ENCODE measurements at regions not wholly inside any gene's neighbourhood (a gene's known extent, or its start where the extent isn't known, plus 50 kb on each side); places are given as distances from the start of the nearest gene placed in this dataset.

GRCh38 chr10:104520653-104521052, 120.4 kb upstream of the SORCS3 start:
- Histone ChIP-seq H3K27me3 (no peaks in the 10 kb centered on the region), H3K9me3 (ENCODE audit: low read depth) (no peaks in the 10 kb centered on the region), H4K20me1 (ENCODE audit: insufficient read depth, poor library complexity, severe bottlenecking) (no peaks in the 10 kb centered on the region), H3K27ac (no peak overlapping the region), H3K4me2 (no peak overlapping the region), H3K4me1 (ENCODE audit: insufficient read depth) (no peaks in the 10 kb centered on the region), H3K79me2 (no peaks in the 10 kb centered on the region), H3K36me3 (replicated peaks; ENCODE audit: insufficient read depth, low read depth) (no peaks in the 10 kb centered on the region), H3K9me2 (replicated peaks; ENCODE audit: insufficient read depth) (no peaks in the 10 kb centered on the region), H3K4me3 (no peak overlapping the region), H2AFZ (no peak overlapping the region)
- TF ChIP-seq CTCF (IDR thresholded peaks at IDR 0.05; ENCODE audit: poor library complexity) = no peak
- no peak for TF ChIP-seq EZH2phosphoT487 (IDR thresholded peaks at IDR 0.05; ENCODE audit: low read depth, severe bottlenecking, unreplicated experiment)
- TF ChIP-seq EZH2 (IDR thresholded peaks at IDR 0.05; ENCODE audit: borderline replicate concordance) = no peak
- WGBS (ENCODE audit: low lambda C conversion rate, missing lambda C conversion rate) = 90% methylated on average over 11 of the region's 11 CpGs
- no peak for DNase-seq (ENCODE audit: low spot score)

- H3K79me2 ChIP-seq = no peaks in the 10 kb centered on the region
- no peaks in the 10 kb centered on the region for H3K9me2 ChIP-seq (replicated peaks; ENCODE audit: insufficient read depth)
- H3K36me3 ChIP-seq (replicated peaks; ENCODE audit: insufficient read depth, low read depth) = no peaks in the 10 kb centered on the region
- H4K20me1 ChIP-seq (ENCODE audit: insufficient read depth, poor library complexity, severe bottlenecking) = no peaks in the 10 kb centered on the region
- DNase-seq (ENCODE audit: low spot score) = no peak
- no peak overlapping the region for H3K27ac ChIP-seq
- H2AFZ ChIP-seq = no peak overlapping the region
- no peaks in the 10 kb centered on the region for H3K4me1 ChIP-seq (ENCODE audit: insufficient read depth)
- TF ChIP-seq EZH2phosphoT487 (IDR thresholded peaks at IDR 0.05; ENCODE audit: low read depth, severe bottlenecking, unreplicated experiment) (no peak), EZH2 (IDR thresholded peaks at IDR 0.05; ENCODE audit: borderline replicate concordance) (no peak), CTCF (IDR thresholded peaks at IDR 0.05; ENCODE audit: poor library complexity) (no peak)
- WGBS (ENCODE audit: low lambda C conversion rate, missing lambda C conversion rate) = 71% methylated on average over 9 of the region's 9 CpGs
- no peak overlapping the region for H3K4me3 ChIP-seq
- no peak overlapping the region for H3K4me2 ChIP-seq
- no peaks in the 10 kb centered on the region for H3K27me3 ChIP-seq
- H3K9me3 ChIP-seq (ENCODE audit: low read depth) = no peaks in the 10 kb centered on the region
Observed at GRCh38 chr10:104521901-104522694, 119.0 kb upstream of the SORCS3 start.

GRCh38 chr10:104526188-104526587, 114.9 kb upstream of the SORCS3 start:
- H3K4me3 ChIP-seq = no peak overlapping the region
- H3K36me3 ChIP-seq (replicated peaks; ENCODE audit: insufficient read depth, low read depth) = no peaks in the 10 kb centered on the region
- TF ChIP-seq CTCF (IDR thresholded peaks at IDR 0.05; ENCODE audit: poor library complexity) (no peak), EZH2 (IDR thresholded peaks at IDR 0.05; ENCODE audit: borderline replicate concordance) (no peak), EZH2phosphoT487 (IDR thresholded peaks at IDR 0.05; ENCODE audit: low read depth, severe bottlenecking, unreplicated experiment) (no peak)
- no peaks in the 10 kb centered on the region for H4K20me1 ChIP-seq (ENCODE audit: insufficient read depth, poor library complexity, severe bottlenecking)
- H3K27ac ChIP-seq = no peak overlapping the region
- WGBS (ENCODE audit: low lambda C conversion rate, missing lambda C conversion rate) = 86% methylated on average over 2 of the region's 2 CpGs
- H3K9me2 ChIP-seq (replicated peaks; ENCODE audit: insufficient read depth) = no peaks in the 10 kb centered on the region
- no peaks in the 10 kb centered on the region for H3K27me3 ChIP-seq
- no peaks in the 10 kb centered on the region for H3K9me3 ChIP-seq (ENCODE audit: low read depth)
- no peaks in the 10 kb centered on the region for H3K79me2 ChIP-seq
- no peak for DNase-seq (ENCODE audit: low spot score)
- no peak overlapping the region for H2AFZ ChIP-seq
- no peaks in the 10 kb centered on the region for H3K4me1 ChIP-seq (ENCODE audit: insufficient read depth)
- no peak overlapping the region for H3K4me2 ChIP-seq

Measured in hepatocyte (in vitro differentiated cells).